IPS-15b (cell line): ENCODE measurements at regions not wholly inside any gene's neighbourhood (a gene's known extent, or its start where the extent isn't known, plus 50 kb on each side); places are given as distances from the start of the nearest gene placed in this dataset.

Experiments
- H3K27me3 ChIP-seq: one replicate; pipeline ENCODE4 v1.6.1; 2013; ENCODE audit warnings: low read length; ENCODE audit not compliant: control insufficient read depth, insufficient read depth
- H3K36me3 ChIP-seq: one replicate; pipeline ENCODE4 v1.6.1; 2013; ENCODE audit warnings: low read length; ENCODE audit not compliant: control insufficient read depth, insufficient read depth
- H3K4me1 ChIP-seq: one replicate; pipeline ENCODE4 v1.6.1; 2013; ENCODE audit warnings: mild to moderate bottlenecking, low read length; ENCODE audit not compliant: control insufficient read depth, insufficient read depth
- H3K4me3 ChIP-seq: one replicate; pipeline ENCODE4 v1.5.1; 2013; ENCODE audit warnings: low read depth, low read length
- H3K9ac ChIP-seq: one replicate; pipeline ENCODE4 v1.6.1; 2013; ENCODE audit warnings: low read depth, mild to moderate bottlenecking, low read length
- H3K9me3 ChIP-seq: one replicate; pipeline ENCODE4 v1.6.1; 2013; ENCODE audit warnings: mild to moderate bottlenecking, low read length; ENCODE audit not compliant: control insufficient read depth, insufficient read depth

DNA sequence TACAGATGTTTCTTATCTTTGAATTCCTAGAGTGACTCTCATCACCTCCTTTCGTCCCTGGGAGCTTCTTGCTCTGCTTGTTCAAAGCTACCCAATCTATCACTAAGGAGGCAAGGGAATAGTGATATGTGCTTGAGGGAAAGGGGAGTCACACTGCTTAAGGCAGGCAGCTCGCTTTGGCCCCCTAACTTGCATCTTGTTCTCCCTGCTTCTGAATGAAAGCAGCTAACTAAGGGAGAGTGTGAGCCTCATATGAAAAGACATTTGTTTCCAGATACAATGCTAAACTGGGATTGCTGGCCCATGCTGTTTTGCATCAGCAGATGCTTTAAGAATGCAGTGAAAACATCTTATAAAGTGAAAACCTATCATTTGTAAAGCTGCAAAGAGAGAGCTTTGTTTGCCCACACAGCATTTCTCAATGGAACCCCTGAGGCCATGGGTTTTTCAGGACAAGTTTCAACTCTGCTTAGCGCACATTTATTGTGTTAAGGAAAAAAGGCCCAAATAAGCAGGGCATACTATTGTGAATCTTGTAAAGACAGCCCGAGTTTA is 367.9 kb upstream of the ADAMTSL1 start:
- H3K27me3 ChIP-seq = no peaks in the 10 kb centered on the region
- H3K4me3 ChIP-seq = no peak overlapping the region
- no peaks in the 10 kb centered on the region for H3K36me3 ChIP-seq
- no peak overlapping the region for H3K9ac ChIP-seq
- H3K4me1 ChIP-seq = no peaks in the 10 kb centered on the region
- no peaks in the 10 kb centered on the region for H3K9me3 ChIP-seq

DNA sequence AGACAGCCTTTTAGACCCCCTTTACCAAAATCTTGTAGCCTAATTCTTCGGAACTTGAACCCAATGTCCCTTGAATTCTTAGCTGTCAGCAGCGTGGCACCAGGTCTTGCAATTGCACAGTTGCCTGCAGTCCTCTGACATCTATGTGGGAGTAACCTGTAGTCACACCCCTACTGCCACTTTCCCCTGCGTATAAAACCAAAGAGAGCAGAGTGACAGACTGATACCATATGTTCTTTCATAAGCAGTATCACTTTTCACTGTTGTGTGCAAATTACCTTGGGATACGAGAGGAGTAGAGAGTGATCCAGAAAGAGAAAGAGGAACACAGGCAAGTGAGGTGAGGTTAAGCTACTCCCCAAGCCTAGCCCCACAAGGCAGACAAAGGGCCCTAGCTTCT is 364.3 kb upstream of the ADAMTSL1 start:
- Histone ChIP-seq H3K9ac (no peak overlapping the region), H3K4me3 (no peak overlapping the region), H3K4me1 (no peaks in the 10 kb centered on the region), H3K9me3 (no peaks in the 10 kb centered on the region), H3K27me3 (no peaks in the 10 kb centered on the region), H3K36me3 (no peaks in the 10 kb centered on the region)

DNA sequence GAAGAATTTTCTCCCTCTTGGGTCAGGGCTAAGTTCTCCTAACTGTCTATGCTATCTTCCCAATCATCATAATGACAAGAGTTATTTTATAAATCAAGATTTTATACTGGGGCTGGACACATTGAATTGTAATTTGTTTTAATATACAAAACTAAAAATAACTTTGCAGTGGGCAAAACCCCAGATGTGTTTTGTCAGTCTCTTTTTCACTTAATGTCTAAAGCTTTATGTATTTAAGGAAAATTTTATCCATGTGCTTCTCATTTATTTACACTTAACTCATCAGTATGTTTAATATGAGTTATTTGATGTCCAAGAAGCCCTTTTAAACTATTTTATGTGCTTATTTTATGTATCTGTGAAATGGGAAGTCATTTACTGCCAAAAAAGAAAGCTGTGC is 362.8 kb upstream of the ADAMTSL1 start:
- no peaks in the 10 kb centered on the region for H3K4me1 ChIP-seq
- H3K9me3 ChIP-seq = no peaks in the 10 kb centered on the region
- H3K36me3 ChIP-seq = no peaks in the 10 kb centered on the region
- no peak overlapping the region for H3K9ac ChIP-seq
- H3K4me3 ChIP-seq = no peak overlapping the region
- no peaks in the 10 kb centered on the region for H3K27me3 ChIP-seq

DNA sequence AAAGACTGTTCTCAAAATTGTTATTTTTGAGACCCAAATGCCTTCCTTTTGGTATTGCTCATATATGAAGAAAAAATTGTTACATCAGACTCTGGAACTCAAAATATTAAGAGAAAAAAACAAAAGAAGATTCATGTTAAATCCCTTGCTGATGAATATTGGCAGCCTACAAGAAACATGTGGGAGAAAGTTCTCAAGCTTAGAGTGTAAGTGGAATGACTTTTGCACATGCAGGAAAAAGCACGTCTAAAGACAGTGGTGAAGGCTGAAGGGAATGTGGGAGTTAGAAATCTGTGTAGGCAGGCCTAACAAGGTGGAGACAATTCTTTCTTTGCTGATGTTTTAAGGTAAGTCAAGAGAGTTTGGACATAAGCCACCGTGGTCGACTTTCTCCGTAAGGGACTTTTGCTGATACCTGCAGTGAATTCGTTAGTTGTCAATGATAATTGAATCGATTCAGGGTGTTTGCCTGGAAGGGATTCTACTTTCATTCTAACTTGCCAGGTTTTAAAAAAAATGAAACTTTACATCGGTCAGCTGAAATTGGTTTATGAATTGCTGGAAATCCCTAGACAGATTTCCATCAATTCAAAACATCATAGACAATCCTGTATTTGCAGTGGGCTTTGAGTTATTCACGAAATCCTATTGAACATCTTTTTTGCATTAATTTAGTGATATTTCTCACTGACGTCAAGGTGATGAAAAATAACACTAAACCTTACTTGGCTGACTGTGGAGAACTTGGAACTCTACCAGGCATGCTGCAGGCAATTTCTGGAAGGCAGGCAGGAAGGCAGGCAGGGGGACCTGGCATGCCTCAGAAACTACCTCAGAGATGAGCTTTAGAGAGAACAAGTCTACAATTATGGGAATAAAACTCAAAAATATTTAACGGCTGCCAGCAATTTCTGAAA is 359.1 kb upstream of the ADAMTSL1 start:
- H3K27me3 ChIP-seq = no peaks in the 10 kb centered on the region
- no peak overlapping the region for H3K9ac ChIP-seq
- H3K9me3 ChIP-seq = no peaks in the 10 kb centered on the region
- H3K36me3 ChIP-seq = no peaks in the 10 kb centered on the region
- H3K4me1 ChIP-seq = no peaks in the 10 kb centered on the region
- H3K4me3 ChIP-seq = no peak overlapping the region

DNA sequence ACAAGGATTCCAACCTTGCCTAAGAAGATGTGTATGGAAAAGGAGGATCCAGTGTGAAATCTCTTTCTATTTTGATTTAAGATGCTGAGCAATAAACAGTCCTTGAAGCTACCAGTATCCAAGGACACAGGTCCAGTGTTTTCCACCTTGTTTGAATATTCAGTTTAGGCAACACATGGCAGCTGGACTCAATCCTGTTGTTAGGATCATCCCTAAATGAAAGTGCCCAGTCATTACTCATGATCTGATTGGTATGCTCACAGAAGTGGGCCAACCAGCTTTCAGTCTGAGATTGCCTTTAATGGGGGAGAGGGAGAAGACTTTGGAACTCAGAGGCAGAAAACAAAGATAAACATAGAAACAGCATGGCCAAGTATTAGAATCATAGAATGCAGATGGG is 355.7 kb upstream of the ADAMTSL1 start:
- Histone ChIP-seq H3K36me3 (no peaks in the 10 kb centered on the region), H3K4me3 (no peak overlapping the region), H3K27me3 (no peaks in the 10 kb centered on the region), H3K9me3 (no peaks in the 10 kb centered on the region), H3K9ac (no peak overlapping the region), H3K4me1 (no peaks in the 10 kb centered on the region)

DNA sequence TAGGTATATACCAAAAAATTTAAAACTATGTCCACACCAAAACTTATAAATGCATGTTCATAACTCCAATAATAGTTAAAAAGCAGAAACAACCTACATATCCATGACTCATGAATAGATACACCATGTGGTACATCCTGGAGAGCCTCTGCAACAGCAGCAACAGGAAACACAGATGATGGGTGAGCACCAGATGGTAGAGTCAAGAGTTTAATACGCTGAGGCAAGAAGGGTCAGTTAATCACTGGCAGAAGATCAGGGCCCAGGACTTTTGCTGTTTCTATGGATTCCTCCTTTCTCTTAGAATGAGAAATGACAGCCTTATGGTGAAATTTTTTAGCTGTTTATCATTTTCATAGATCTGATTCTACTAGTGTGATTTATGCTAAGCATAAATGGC is 351.8 kb upstream of the ADAMTSL1 start:
- Histone ChIP-seq H3K4me3 (no peak overlapping the region), H3K27me3 (no peaks in the 10 kb centered on the region), H3K36me3 (no peaks in the 10 kb centered on the region), H3K9ac (no peak overlapping the region), H3K4me1 (no peaks in the 10 kb centered on the region), H3K9me3 (no peaks in the 10 kb centered on the region)

DNA sequence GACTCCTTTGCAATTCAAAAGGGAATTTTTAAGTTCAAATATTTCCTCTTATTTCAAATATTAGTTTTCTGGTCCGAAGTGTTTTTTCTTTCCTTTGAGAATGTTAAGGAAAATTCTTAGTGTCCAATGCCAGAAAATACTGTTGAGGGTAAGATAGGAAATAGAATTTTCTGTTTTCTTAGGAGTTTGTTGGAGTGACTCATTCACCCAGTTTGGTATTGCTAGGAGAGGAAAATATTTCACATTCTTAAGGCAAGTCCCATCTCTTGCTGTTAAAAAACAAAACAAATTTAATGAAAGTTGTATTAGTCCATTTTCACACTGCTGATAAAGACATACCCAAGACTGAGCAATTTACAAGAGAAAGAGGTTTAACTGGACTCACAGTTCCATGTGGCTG is 349.2 kb upstream of the ADAMTSL1 start:
- Histone ChIP-seq H3K4me3 (no peak overlapping the region), H3K36me3 (no peaks in the 10 kb centered on the region), H3K27me3 (no peaks in the 10 kb centered on the region), H3K9ac (no peak overlapping the region), H3K4me1 (no peaks in the 10 kb centered on the region), H3K9me3 (no peaks in the 10 kb centered on the region)

DNA sequence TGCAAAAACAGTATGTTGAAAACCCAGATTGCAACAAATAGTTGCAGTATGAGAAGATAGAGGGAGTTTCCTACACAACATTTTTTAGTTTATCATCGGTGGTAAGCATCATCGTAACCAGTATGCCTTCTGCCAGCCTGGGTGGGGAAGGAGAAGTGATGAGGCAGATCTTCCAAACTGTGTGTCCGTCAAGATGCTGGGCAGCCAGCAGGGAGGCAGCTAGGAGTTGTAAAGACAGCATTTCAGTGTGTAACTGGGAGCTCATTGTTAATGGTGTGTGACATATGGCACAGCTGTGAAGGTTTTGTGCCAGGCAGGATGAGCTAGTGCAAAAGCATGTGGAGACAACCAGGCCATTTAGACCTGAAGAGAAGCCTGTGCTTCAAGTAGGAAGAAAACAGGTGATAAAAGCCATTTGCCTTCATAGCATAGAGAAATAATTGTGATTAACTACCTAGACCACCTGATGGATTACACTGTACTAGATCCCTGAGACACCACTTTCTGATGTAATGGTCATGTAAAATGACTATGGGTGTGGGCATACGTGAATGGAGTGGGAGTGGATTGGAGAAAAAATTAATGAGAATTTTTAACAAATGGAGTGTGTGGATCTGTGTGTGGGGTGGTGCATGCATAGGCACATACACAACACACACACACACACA is 347.0 kb upstream of the ADAMTSL1 start:
- H3K27me3 ChIP-seq = no peaks in the 10 kb centered on the region

DNA sequence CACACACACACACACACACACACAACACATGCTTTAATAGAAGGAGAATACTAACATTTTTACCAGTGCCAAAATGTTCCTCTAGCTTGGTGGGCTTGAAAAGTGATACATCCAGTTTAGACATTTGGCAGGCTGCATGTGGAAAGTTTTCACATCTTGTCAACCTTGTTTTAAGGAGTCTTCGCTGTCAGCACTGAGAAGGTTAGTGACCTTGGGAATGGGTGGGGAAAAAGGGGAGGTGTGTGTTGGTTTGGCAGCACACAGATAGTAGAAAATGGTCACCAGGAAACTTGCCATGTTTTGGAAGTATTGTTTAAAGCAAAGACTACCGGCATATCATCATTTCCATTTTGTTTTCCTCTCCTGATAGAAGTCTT is 346.5 kb upstream of the ADAMTSL1 start:
- H3K36me3 ChIP-seq = no peaks in the 10 kb centered on the region

More for the DNA sequence above, 347.0 kb upstream of the ADAMTSL1 start:
- Histone ChIP-seq H3K36me3 (no peaks in the 10 kb centered on the region), H3K4me1 (no peaks in the 10 kb centered on the region), H3K9me3 (no peaks in the 10 kb centered on the region), H3K9ac (no peak overlapping the region), H3K4me3 (no peak overlapping the region)

DNA sequence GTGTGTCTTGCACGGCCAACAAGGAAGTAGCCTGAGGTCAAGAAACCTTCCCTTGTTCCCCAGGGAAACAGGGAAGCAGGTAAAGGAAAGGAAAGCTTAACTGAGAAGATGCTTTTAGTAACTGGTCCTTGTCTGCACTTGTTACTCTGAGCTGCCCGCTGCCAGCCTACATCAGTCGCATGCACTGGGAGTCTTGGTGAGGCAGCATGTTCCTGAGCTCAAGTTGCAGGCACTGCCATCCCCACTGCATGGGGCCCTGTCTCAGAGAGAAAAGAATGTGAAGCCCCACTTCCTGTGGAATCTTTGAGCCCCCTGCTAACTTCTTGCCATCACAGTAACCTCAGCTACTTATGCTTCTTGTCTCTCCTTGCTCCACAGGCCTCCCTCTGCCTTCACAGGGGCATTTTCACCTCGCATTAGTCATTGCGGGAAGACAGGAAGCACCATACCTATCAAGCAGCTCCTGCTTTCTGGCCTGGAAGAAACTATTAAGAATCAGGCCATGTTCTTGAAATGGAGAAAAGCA is 344.1 kb upstream of the ADAMTSL1 start:
- H3K27me3 ChIP-seq = no peaks in the 10 kb centered on the region
- no peak overlapping the region for H3K4me3 ChIP-seq
- no peak overlapping the region for H3K9ac ChIP-seq
- no peaks in the 10 kb centered on the region for H3K9me3 ChIP-seq
- H3K36me3 ChIP-seq = no peaks in the 10 kb centered on the region
- no peaks in the 10 kb centered on the region for H3K4me1 ChIP-seq

More for the DNA sequence above, 346.5 kb upstream of the ADAMTSL1 start:
- Histone ChIP-seq H3K9ac (no peak overlapping the region), H3K4me1 (no peaks in the 10 kb centered on the region), H3K4me3 (no peak overlapping the region), H3K9me3 (no peaks in the 10 kb centered on the region), H3K27me3 (no peaks in the 10 kb centered on the region)

DNA sequence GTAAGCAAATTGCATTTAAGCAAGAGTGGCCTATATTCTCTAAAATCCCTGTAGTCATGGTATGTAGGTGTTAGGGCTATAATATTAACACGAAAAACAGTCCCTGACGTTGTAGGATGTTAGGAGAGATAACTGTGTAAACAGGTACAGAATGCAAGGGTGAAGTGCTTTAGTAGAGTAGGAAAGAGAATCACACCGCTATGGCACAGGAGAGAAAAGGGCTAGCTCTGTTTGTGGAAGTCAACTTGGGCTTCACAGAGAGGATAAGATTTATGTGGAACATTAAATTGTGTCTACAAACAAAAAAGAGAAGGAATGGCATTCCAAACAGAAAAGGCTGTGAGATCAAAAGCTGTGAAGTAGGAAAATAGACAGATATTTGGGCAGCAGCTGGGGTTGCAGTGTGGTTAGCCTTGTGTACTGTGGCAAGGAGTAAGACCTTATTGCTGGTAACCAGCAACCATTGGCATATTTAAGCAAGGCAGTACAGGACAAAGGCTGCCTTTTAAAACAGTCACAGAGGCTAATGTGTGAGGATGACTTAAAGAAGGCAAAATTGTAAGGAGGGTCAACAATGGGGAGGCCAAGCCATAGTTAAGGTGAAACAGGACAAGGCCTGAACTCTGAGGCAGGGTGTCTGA is 337.5 kb upstream of the ADAMTSL1 start:
- Histone ChIP-seq H3K9me3 (no peaks in the 10 kb centered on the region), H3K36me3 (no peaks in the 10 kb centered on the region), H3K9ac (no peak overlapping the region), H3K4me1 (no peaks in the 10 kb centered on the region), H3K27me3 (no peaks in the 10 kb centered on the region), H3K4me3 (no peak overlapping the region)
